GF-D8 (cell line): ENCODE measurements at regions not wholly inside any gene's neighbourhood (a gene's known extent, or its start where the extent isn't known, plus 50 kb on each side); places are given as distances from the start of the nearest gene placed in this dataset.

Experiments used
- DNase-seq: peaks from one replicate; lab custom pipeline; 2025; lab: John Stamatoyannopoulos, UW

DNA sequence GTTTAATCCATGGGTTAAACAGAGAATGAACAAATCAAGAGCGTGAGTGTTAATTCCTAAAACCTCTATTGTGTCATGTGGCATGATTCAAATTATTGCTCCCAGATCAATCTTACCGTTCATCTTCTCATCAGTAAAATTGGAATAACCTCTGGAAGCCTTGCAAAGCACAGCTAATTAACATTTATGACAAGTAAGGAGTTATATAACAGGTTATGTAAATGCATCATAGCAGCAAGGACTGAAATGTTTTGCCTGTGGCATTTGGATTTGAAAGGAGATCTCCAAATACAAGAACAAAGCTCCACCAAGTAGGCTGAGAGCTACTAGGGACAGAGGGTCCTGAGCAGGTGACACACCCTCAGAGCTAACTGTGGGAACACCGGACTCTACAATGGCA lies 502.9 kb upstream of the CELF2 start:
- DNase-seq, result no peak

DNA sequence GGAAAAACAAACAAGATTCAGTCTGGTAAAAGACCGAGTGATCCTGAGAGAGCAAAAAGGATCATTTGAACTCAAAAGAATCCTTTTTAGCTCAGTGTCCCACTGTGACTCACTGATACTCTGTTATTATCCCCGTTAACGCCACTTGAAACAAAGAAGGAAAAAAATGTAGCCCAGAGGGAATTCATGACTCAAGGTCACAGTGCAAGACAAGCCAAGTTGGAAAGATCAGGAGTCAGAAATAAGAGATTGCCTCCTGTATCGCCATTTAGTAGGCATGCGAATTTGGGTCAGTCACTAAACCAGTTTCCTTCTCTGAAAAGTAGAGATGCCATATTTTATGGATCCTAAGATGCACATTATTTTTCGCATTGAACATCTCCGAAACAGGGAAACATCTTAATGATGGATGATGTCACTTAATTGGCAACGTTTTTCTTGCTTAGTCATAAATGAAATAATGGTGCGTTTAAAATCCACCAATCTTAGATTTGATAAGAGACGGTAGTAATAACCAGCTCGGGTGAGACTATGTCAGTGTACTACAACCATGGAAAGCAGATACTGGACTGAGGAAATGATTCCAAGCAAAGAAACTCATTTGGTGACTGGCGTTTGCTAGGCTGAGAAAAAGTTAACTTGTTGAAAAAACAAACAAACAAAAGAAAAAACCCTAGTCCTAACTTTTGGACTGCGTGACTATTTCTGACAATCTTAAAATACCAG lies 502.0 kb upstream of the CELF2 start:
- no peak for DNase-seq

DNA sequence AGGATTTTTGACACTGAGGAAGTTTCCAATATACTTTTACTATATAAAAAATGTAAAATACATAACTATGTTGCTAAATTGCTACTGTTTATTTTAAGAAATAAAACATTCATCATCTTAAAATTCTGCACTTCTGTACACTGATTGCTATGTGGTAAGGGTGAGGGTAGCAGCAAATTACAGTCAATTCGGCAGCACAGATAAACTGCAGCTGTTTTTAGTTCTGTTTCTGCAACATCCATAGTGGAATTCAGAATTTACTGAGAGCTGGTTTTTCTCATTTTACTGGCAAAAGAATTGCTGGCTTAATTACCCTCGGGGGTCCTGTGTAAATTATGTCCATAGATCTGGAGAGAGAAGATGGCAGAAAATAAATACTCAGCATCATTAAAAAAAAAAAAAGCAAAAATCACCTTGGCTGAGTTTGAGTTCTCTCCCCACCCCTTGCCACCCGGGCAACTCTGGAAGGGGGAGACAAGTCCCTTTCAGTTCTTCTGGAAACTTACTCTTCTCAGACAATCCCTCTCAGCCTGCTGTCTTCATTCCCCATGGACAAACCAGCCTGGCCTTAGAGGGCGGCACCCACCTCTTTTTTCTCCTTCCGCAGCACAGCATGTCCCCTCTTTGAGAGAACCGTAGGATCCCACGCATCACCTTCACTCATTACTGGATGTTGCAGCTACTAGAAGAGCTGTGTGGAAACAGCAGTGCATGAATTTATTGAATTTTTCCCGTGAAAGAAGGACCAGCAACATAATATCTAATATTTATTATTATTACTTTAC lies 501.1 kb upstream of the CELF2 start:
- no peak for DNase-seq

DNA sequence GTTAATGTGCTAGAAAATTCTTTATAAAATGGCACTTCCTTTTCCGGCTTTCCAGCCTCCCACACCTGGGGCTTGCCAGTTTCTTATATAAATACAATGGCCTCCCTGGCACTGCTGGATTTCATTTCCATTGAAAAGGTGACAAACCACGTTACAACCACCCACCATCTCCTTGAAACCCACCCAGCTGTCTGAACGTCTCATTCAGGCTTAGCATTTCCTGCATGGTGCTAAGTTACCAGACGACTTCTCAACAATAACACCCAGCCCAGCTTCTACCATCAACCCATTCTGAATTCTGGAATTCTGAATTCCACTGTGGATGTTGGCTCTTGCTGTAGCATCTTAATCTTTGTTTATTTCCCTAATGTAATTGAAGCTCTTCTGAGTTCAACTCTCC lies 499.8 kb upstream of the CELF2 start:
- DNase-seq, result no peak

DNA sequence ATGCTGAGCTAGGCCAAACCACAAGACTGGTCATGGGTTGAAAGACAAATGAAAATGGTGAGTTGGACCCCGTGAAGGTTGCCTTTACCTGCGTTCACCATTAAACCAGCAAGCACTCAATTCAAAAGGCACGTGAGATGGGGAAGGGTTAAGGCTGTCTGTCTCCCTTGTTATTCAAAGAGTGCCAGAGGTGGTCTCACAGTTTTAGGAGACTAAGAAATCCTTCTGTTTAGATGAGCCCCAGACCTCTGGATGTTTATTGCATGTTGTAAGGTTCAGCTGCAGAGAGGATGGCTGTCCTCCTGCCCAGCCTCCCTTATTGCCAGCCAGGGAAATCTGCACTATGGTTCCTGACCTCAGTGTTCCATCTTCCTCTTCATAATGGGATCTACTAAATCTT lies 498.0 kb upstream of the CELF2 start:
- no peak for DNase-seq

DNA sequence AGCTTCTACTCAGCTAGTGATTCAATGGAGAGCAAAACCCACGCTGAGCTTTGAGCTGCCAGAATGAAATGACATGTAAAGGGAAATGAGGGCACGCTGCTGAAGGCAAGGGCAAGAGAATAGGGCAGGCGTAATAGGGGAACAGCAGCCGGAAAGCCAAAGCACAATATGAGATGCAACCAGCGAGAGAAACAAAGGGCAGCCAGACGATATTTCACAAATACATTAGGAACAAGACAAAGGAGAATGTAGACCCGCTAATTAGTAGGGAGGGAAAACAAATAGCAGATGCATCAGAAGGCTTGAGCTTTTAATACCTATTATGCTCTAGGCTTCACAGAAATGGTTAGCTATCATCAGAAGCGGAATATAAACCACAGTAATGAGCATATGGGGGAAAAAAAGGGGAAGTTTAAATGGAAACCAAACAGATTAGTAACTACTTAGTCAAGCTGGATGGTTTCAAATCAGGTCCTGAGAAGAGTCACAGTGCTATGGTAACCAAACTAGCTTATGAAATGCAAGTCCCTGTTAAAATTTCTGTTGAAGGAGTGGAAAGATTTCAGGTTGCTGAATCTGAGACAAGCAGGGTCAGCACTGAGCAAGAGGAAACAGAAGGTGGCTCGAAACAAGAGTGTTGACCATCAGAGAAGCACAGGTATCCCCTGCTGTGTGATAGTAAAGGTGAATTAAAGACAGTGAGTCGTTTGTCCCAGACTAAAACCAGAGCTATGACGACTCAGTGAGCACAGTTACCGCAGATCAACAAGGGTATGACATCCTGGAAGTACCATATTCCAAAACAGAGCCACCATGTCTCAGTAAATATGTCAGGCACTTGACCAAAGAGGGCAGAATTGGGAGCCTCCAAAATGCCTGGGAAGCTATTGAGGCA lies 496.9 kb upstream of the CELF2 start:
- DNase-seq, result no peak

DNA sequence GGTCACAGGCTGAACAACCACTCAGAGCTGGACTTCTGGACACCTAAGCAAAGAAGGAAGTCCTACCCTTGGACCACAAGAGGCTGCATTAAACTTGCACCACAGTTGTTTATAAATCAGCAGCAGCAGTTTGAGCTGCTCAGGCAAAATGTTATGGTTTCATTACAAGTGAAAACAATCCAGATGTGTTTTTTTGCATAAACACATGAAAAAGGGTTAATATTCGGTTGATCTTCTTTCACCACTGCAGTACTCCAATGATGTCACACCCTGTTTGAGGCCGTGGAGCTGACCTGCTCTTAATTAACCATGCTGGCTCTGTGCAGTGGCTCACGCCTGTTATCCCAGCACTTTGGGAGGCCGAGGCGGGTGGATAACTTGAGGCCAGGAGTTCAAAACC lies 490.8 kb upstream of the CELF2 start:
- DNase-seq, result no peak

DNA sequence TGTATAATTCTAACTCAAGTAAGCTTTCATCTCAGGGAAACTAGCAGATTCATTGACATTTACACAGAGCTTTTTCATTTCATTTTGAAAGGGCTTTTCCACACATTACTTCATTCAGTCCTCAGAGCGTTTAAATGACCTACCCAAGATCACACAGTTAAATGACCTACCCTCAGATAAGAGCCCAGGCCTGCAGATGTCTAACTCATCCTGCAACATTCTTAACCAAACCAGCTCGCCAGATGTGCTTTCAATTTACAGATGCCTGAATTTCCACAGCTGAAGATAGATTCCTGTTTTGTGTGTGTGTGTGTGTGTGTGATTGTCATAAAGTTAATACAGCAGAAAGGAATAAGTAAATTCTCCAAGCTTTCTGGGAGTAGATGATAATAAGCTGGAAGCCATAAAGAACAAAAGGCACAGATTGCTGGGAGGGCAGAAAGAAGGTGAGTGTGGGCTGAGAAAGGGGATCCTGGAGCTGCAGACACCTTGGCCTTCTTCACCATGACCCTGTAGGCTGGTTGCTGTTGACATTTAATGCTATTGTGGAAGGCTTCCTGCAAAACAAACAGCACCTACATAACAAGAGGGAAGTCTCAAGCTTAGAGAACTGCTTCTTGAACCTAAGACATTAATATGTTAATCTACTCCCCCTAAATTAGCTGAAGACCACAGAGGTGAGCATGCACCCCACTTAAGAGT lies 489.7 kb upstream of the CELF2 start:
- DNase-seq, result no peak

DNA sequence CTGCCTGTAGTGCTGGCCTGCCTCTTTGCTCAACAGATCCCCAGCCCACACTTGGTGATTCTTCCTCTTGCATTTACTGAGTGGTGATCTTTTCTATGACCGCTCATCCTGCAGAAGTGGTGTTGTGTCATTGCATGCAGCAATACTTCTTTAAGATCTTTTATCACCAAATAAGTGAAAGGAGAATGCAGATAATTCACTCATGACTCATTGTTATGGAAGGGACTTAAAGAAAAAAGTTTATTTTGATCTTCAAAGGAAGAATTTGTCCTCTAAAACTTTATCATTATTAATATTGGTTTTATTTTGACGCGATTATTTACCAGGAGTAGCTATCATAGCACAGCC lies 489.1 kb upstream of the CELF2 start:
- DNase-seq, result no peak

DNA sequence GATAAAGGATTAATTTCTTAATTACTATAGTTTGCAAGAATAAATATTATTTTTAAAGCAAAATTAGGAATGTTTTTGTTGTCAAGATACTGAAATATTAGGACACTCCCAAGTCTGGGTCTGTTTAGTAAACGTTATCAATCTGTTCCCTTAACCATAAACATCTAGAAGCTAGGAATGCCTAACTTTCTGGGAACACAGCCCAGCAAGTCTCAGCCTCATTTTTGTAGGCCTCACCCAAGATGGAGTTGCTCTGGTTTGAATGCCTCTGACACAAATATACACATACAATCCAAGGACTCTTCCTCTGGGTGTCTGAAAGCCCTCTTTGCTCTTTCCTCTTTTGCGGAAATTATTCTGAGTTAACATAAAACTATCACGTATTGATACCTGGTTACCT lies 487.4 kb upstream of the CELF2 start:
- no peak for DNase-seq

DNA sequence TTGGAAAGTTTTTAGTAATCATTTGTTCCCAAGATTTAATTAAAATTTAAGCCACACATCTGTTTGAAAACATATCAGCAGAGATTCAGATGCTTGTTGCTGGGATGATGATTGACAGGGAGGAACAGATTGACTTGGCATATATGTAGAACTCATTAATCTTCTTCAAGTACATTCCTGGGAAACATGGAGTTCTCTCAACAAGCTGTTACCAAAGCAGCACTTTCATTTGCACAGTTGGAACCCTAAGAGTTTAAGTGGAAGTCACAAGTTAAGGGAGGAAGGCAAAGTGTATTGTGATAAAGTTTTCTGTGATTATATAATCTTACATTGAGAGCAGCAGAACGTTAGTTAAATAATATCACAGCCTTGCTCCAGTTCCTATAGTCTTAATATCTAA lies 485.4 kb upstream of the CELF2 start:
- DNase-seq, result no peak

DNA sequence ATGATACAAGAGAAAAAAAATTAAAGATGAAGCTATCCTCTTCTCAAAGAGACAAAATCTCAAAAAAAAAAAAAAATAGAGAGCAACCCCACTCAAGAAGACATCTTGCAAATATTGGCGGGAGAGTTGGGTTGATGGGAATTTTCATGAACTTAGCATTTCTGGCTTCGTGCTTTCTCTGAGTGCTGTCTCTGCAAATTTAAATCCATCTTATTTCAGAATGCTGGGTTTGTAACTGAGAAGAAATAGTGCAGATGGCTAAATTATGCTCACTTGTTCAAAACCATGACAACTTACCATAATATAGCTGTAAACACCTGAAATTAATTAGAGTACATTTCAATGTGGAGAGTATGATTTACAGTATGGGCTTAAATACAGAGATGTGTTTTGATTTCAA lies 484.8 kb upstream of the CELF2 start:
- DNase-seq, result no peak

DNA sequence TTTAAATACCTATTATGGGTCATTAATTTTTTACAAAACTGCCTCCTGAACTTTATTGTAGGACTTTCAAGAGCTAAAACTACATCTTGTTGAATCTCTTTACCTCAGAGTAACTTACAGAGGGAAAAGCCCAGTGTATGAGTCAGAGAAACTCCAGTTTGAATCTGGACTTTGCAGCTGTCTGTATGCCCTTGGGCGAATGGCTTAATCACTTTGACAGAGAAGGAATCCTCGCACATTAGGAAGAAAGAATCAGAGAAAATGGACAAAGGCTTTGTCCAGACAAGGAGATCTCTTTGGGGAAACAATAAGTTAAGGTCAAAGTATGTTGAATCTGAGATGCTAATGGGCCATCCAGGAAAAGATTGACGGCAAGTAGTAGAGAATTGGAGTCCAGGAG lies 484.2 kb upstream of the CELF2 start:
- no peak for DNase-seq

DNA sequence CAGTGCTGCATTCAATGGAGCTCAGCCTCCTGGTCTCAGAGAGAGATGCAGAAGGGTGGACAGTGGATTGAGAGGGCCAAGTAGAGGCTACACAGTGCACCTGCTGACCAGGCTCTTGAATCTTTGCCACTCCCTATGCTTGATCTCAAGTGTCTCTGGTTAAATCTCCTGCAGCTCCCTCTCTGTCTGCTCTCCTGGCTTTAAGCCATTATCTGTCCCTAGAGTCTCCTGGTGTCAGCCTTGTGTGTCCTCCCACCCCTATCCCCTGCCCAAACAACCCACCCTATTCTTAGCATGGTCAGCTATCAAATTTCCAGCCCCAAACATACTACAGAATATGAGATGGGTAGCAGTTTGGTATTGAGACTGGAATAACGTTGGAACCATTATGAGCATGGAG lies 479.3 kb upstream of the CELF2 start:
- no peak for DNase-seq

DNA sequence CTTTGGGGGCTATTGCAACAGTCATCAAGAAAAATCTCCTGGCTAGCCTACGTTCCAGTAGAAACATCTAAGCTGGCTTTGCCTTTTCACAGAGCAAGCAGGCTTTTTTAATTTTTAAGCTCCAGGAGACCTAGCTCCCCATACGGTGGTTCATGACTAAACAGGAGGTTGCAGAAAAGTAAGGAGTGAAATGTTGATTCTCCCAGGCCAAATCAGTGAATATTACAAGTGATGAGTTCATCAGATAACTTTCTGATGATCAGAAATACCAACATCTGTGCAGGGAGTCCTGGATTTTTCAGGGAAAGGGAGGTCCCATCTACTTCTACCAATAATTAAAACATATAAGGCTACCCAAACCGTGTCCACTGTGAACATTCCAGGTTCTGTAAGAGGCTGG lies 477.3 kb upstream of the CELF2 start:
- no peak for DNase-seq

DNA sequence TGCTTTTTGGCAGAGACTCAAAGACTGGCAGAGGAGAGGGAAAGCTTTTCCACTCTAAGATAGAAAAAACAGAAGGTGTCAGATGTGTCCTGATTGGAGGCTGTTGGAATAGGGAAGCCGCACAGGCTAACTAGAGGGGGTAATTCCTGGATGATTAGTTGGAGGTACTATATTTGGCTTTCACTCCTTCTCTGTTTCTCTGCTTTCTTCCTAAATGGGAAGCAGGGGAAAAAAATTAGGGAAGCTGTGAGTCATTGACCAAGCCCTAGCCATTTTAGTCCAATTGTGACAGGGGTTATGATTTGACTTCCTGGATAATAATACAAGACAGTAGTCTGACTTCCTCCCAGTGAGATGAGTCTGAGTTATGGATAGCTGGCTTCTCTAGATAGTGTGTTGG lies 475.2 kb upstream of the CELF2 start:
- DNase-seq, result no peak

DNA sequence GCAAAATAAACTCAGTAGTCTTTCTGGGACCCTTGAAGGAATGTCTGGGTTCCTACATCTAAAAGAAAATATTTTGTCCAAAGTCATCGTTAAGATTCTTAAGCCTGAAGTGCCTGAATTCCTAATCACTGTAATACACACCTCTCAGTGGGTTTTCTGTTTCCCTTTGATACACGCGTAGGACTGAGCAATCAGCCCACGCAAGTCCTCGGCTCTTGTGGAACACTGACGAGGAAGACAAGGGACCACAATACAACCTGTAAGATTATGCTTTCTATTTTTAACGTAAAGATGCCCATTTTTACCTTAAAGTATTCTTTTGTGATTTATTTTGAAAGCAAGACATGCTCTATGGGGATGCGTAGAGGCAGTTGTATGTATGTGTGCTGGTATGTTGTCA lies 472.8 kb upstream of the CELF2 start:
- no peak for DNase-seq

DNA sequence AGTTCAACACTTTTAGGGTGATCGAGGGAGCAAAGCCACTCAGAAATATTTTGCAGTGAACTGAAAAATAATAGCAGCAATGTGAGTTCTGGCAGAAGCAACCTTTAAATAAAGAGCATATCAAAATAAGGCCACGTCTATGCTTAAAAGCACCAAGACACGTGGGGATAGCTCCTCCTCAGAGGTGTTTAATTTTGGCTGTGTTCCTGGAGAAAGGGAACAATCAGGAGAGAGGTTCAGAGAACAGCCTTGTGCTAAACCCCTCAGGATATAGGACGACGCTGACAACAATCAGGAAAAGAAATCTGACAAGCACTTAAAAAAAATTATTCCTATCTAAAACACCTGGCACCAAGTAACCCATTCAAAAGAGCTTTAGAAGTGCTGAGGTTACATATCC lies 471.9 kb upstream of the CELF2 start:
- DNase-seq, result no peak

DNA sequence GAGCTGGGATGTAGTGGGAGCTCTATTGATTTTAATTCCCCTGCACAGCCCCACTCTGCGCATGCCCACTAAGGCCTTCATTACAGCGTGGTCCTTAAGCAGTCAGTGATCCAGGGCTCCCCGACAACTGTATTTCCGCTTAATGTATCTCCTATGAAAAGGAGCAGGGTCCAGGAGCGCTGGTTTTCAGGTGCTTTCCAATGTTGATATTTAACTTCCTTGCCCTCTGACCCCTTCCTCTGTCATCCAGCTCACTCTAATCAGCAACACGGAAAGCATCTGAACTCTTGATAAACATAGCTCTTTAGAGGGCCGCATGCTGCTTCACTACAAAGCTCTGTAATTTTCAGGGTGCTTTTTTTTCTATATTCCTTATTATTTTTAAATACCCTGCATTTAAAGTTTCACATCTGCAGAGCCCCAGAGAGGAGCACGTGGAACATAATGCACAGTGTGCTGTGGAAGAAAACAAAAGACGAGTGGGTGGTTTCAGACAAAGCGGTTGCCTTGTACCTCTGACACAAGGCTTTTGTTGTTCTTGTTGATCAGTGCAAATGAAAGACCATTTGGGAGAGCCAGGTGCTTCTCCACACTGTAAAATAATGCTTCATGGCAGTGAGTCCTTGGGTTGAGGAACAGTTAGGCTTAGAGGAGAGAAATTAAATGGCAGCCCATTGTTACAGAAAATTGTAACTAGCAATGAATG lies 465.9 kb upstream of the CELF2 start:
- DNase-seq, result no peak

DNA sequence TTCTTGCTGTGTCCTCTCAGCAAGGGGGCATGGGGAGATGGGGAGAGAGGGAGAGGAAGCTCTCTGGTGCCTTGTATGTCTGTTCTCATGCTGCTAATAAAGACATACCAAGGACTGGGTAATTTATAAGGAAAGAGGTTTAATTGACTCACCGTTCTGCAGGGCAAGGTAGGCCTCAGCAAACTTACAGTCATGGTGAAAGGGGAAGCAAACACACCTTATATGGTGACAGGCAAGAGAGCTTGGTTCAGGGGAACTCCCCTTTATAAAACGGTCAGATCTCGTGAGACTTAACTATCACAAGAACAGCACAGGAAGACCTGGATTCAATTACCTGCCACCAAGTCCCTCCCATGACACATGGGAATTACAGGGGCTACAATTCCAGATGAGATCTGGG lies 464.7 kb upstream of the CELF2 start:
- DNase-seq, result no peak

DNA sequence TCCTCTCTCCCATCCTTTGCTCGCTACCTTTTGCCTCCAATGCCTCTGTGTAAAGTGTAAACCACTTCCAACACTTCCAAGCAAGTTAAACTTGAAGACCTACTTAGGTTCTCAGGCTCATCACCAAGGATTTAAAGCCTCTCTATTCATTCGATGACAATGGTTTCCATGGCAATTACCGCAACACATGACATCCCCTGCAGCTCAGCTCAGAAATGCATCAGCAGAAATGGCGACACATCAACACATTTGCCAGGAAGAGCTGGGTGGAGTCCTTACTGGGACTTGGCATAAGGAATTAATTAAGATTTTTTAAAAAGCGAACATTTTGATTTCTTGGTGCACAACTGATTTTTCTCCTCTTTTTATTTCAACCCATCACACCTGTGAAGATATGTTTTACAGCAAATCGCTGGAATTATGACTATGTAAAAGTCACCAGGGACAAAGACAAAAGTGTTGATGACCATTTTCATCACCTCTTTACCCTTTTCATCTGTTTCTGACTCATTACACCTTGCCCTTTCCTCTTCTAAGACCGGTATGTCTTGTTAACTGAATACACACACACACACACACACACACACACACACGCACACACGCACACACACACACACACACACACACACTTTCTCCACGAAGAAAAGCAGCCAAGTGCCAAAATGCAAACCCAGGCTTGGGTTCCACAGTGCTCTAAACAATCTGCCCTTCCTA lies 453.4 kb upstream of the CELF2 start:
- DNase-seq, result no peak
